ENCODE measurements at regions not wholly inside any gene's neighbourhood (a gene's known extent, or its start where the extent isn't known, plus 50 kb on each side); places are given as distances from the start of the nearest gene placed in this dataset.

- FAIRE-seq (no peak), DNase-seq (ENCODE audit: extremely low read depth in 1 of 4, low spot score in 3 of 4) (no peak), ATAC-seq (no peak)
- Histone ChIP-seq H3K27me3 (ENCODE audit: control insufficient read depth in 2 of 2, insufficient read depth in 2 of 2, low read length in 2 of 2) (no peaks in the 10 kb centered on the region), H2AFZ (ENCODE audit: low read depth, low read length) (no peak overlapping the region), H3K27ac (ENCODE audit: extremely low read depth, low read depth, low read length) (no peak overlapping the region), H3K4me3 (no peak overlapping the region), H3K4me2 (ENCODE audit: insufficient read depth, low read length) (no peak overlapping the region), H4K20me1 (replicated peaks; ENCODE audit: control insufficient read depth, insufficient read depth, low read length) (no peaks in the 10 kb centered on the region), H3K36me3 (ENCODE audit: control insufficient read depth, insufficient read depth, low read length) (no peaks in the 10 kb centered on the region), H3K79me2 (ENCODE audit: control insufficient read depth, insufficient read depth, low read length) (no peaks in the 10 kb centered on the region), H3K9me1 (ENCODE audit: control insufficient read depth, insufficient read depth, low read length) (no peaks in the 10 kb centered on the region), H3K9me3 (replicated peaks; ENCODE audit: control insufficient read depth, insufficient read depth, low read depth, low read length) (no peaks in the 10 kb centered on the region), H3K9ac (ENCODE audit: insufficient read depth in 1 of 2, low read depth in 2 of 2, low read length in 2 of 2) (no peak overlapping the region), H3K4me1 (replicated peaks in 1 of 2; ENCODE audit: control insufficient read depth in 2 of 2, insufficient read depth in 2 of 2, low read length in 2 of 2) (no peaks in the 10 kb centered on the region)
- BruUV-seq (replicated peaks), result no TSS peak
- intact Hi-C loops (cut with micrococcal nuclease) (no loop called here), in situ Hi-C loops (cut with MboI) (no loop called here)
- 0% methylated on average over 3 of the region's 3 CpGs for WGBS (ENCODE audit: insufficient coverage, low coverage, missing lambda C conversion rate)
- ChIA-PET CTCF (ENCODE audit: low intra/inter-chr PET ratio) (no interaction called here), POLR2A (no interaction called here)
- no peak for TF ChIP-seq FIP1L1 (IDR thresholded peaks at IDR 0.05; ENCODE audit: low read depth, low read length, poor library complexity, severe bottlenecking)
These were observed 65.1 kb upstream of the CXCR4 start for GRCh38 chr2:136183097-136183496.

GRCh38 chr2:136182315-136182714, 64.4 kb upstream of the CXCR4 start:
- POLR2A ChIA-PET, result no interaction called here
- CTCF ChIA-PET (ENCODE audit: low intra/inter-chr PET ratio), result no interaction called here
- H3K79me2 ChIP-seq (ENCODE audit: control insufficient read depth, insufficient read depth, low read length), result no peaks in the 10 kb centered on the region
- no peaks in the 10 kb centered on the region for H3K9me1 ChIP-seq (ENCODE audit: control insufficient read depth, insufficient read depth, low read length)
- H3K27me3 ChIP-seq (ENCODE audit: control insufficient read depth in 2 of 2, insufficient read depth in 2 of 2, low read length in 2 of 2), result no peaks in the 10 kb centered on the region
- in situ Hi-C loops (cut with MboI) (no loop called here), intact Hi-C loops (cut with micrococcal nuclease) (no loop called here)
- no TSS peak for BruUV-seq (replicated peaks)
- ATAC-seq, result no peak
- no peak overlapping the region for H2AFZ ChIP-seq (ENCODE audit: low read depth, low read length)
- no peak for FAIRE-seq
- H4K20me1 ChIP-seq (replicated peaks; ENCODE audit: control insufficient read depth, insufficient read depth, low read length), result no peaks in the 10 kb centered on the region
- 0 out of 2 replicates have a peak, but pooled peaks have one; percentile 12 for TF ChIP-seq REST (IDR thresholded peaks at IDR 0.05; ENCODE audit: borderline replicate concordance)
- no peak for TF ChIP-seq REST (CRISPR knock-in tag; IDR thresholded peaks at IDR 0.05; ENCODE audit: low read depth)
- no peak for TF ChIP-seq RBM34 (IDR thresholded peaks at IDR 0.05; ENCODE audit: borderline replicate concordance, insufficient read depth, low read length)
- no peak overlapping the region for H3K4me2 ChIP-seq (ENCODE audit: insufficient read depth, low read length)
- H3K4me3 ChIP-seq, result no peak overlapping the region
- no peak for DNase-seq (ENCODE audit: extremely low read depth in 1 of 4, low spot score in 3 of 4)
- no peaks in the 10 kb centered on the region for H3K4me1 ChIP-seq (replicated peaks in 1 of 2; ENCODE audit: control insufficient read depth in 2 of 2, insufficient read depth in 2 of 2, low read length in 2 of 2)
- H3K27ac ChIP-seq (ENCODE audit: extremely low read depth, low read depth, low read length), result no peak overlapping the region
- H3K9me3 ChIP-seq (replicated peaks; ENCODE audit: control insufficient read depth, insufficient read depth, low read depth, low read length), result no peaks in the 10 kb centered on the region
- no peaks in the 10 kb centered on the region for H3K36me3 ChIP-seq (ENCODE audit: control insufficient read depth, insufficient read depth, low read length)
- no peak overlapping the region for H3K9ac ChIP-seq (ENCODE audit: insufficient read depth in 1 of 2, low read depth in 2 of 2, low read length in 2 of 2)
